Activated CD8-positive, alpha-beta T cell treated with anti-CD3 and anti-CD28 coated beads for 36 hours (primary cell): ENCODE measurements at regions not wholly inside any gene's neighbourhood (a gene's known extent, or its start where the extent isn't known, plus 50 kb on each side); places are given as distances from the start of the nearest gene placed in this dataset.
"Not testable (repeated sequence)": the region's sequence is repeated elsewhere in the genome, so short reads cannot be mapped to it uniquely, and the experiment has no call there.

Source experiments
- ATAC-seq: fragments of 200-7000 bp; cut with Tn5 transposase; one replicate; pipeline ENCODE4 v1.10.0; 2021; ENCODE audit warnings: mild to moderate bottlenecking, moderate library complexity
- CTCF ChIA-PET: fragments of 350-600 bp; sonication (Branson Sonifier 250); formaldehyde crosslinking; loops from one replicate; lab custom pipeline; 2021; ENCODE audit warnings: antibody characterized with exemption; lab: Charles Lee
- POLR2A ChIA-PET: fragments of 350-600 bp; sonication (Branson Sonifier 250); formaldehyde crosslinking; loops from one replicate; lab custom pipeline; 2021; ENCODE audit warnings: antibody characterized with exemption; lab: Charles Lee
- DNase-seq: peaks from one replicate; pipeline ENCODE4 v3.0.0-alpha.2; 2020
- H3K27ac Mint-ChIP-seq: one replicate; pipeline ENCODE4 v1.8.0; 2021; ENCODE audit warnings: mild to moderate bottlenecking, mixed read lengths
- H3K27me3 Mint-ChIP-seq: one replicate; pipeline ENCODE4 v1.8.0; 2021; ENCODE audit warnings: mixed read lengths
- H3K36me3 Mint-ChIP-seq: one replicate; pipeline ENCODE4 v1.8.0; 2021; ENCODE audit warnings: low read depth, mixed read lengths
- H3K4me1 Mint-ChIP-seq: one replicate; pipeline ENCODE4 v1.8.0; 2021; ENCODE audit warnings: low read depth, mixed read lengths
- H3K4me3 Mint-ChIP-seq: one replicate; pipeline ENCODE4 v1.8.0; 2021; ENCODE audit warnings: mild to moderate bottlenecking, moderate library complexity, mixed read lengths
- H3K9me3 Mint-ChIP-seq: one replicate; pipeline ENCODE4 v1.8.0; 2021; ENCODE audit warnings: mixed read lengths
- CTCF ChIP-seq: fragments of 200-600 bp; IDR thresholded peaks from one replicate; pipeline ENCODE4 v1.8.0; 2022; ENCODE audit warnings: antibody characterized with exemption, mild to moderate bottlenecking
- intact Hi-C: fragments of 100-400 bp; cut with micrococcal nuclease; formaldehyde crosslinking; loops from one replicate; pipeline ENCODE4 v1.10.0; 2022

GRCh38 chr6:82553863-82554531 lies 190.4 kb downstream of the TPBG start:
- H3K4me3 Mint-ChIP-seq, result no peak overlapping the region
- ChIA-PET POLR2A (no interaction called here), CTCF (no interaction called here)
- H3K27ac Mint-ChIP-seq, result no peak overlapping the region
- ATAC-seq (no peak), DNase-seq (no peak)
- peaks cover 2% of the 10 kb centered on the region for H3K9me3 Mint-ChIP-seq
- no peak for TF ChIP-seq CTCF
- H3K36me3 Mint-ChIP-seq, result no peaks in the 10 kb centered on the region
- no peaks in the 10 kb centered on the region for H3K27me3 Mint-ChIP-seq
- no peaks in the 10 kb centered on the region for H3K4me1 Mint-ChIP-seq
- intact Hi-C loops, result no loop called here

DNA sequence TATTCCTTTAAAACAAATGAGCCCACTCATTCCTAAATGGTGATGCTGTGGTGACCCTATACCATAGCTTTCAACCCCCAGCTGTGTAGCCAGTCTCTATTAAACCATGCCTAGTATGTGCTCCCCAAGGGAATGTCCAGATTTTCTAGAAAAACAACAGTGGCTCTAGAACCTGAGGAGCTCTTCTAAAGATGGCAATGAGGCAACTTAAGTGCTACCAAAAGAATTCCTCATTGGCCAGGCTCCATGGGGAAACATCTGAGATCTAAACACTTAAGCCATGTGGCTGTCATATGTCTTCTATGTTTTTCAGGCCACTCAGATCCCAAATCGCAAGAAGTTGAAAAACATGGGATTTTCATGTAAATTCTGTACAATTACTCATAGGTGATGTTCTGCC lies 191.0 kb downstream of the TPBG start:
- no peaks in the 10 kb centered on the region for H3K4me1 Mint-ChIP-seq
- POLR2A ChIA-PET, result no interaction called here

DNA sequence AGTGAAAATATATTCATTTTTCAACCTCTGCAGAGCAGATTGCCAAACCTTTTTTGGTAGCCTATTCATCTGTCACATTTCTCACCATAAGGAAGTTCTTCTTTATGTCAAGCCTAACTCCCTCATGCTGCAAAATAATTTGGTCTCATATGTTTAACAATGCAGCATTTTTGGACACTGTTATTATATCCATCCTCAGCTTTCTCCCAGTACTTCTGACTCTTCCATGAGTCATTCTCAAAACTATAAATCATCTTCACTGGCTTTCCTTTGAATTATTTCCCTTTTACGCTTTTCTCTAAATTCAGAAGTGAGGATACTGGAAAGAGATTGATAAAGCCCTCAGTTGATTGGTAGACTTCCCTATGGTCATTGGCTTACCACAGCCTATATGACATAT lies 192.2 kb downstream of the TPBG start:
- ATAC-seq (no peak), DNase-seq (no peak)
- ChIA-PET POLR2A (no interaction called here), CTCF (no interaction called here)
- H3K27me3 Mint-ChIP-seq, result no peaks in the 10 kb centered on the region
- H3K27ac Mint-ChIP-seq, result no peak overlapping the region
- H3K9me3 Mint-ChIP-seq, result no peaks in the 10 kb centered on the region
- no peaks in the 10 kb centered on the region for H3K4me1 Mint-ChIP-seq
- H3K36me3 Mint-ChIP-seq, result no peaks in the 10 kb centered on the region
- H3K4me3 Mint-ChIP-seq, result no peak overlapping the region
- intact Hi-C loops, result no loop called here
- TF ChIP-seq CTCF, result no peak

More for the DNA sequence above, 191.0 kb downstream of the TPBG start:
- CTCF ChIA-PET, result no interaction called here
- no peak overlapping the region for H3K27ac Mint-ChIP-seq
- no peak overlapping the region for H3K4me3 Mint-ChIP-seq
- intact Hi-C loops, result no loop called here
- no peaks in the 10 kb centered on the region for H3K27me3 Mint-ChIP-seq
- no peaks in the 10 kb centered on the region for H3K36me3 Mint-ChIP-seq
- H3K9me3 Mint-ChIP-seq, result peaks cover 2% of the 10 kb centered on the region
- TF ChIP-seq CTCF, result no peak
- DNase-seq (no peak), ATAC-seq (no peak)

- CTCF ChIA-PET, ATAC-seq, H3K4me3 Mint-ChIP-seq: not testable (repeated sequence)
These were observed 194.9 kb downstream of the TPBG start for GRCh38 chr6:82558531-82558930.

GRCh38 chr6:82567621-82568020 lies 204.0 kb downstream of the TPBG start:
- CTCF ChIA-PET, result no interaction called here
- Mint-ChIP-seq H3K4me3 (no peak overlapping the region), H3K4me1 (no peaks in the 10 kb centered on the region), H3K27me3 (no peaks in the 10 kb centered on the region), H3K27ac (no peak overlapping the region), H3K36me3 (no peaks in the 10 kb centered on the region), H3K9me3 (no peaks in the 10 kb centered on the region)
- POLR2A ChIA-PET, result no interaction called here
- no peak for TF ChIP-seq CTCF
- intact Hi-C loops, result no loop called here
- ATAC-seq (no peak), DNase-seq (no peak)

More at GRCh38 chr6:82558531-82558930, 194.9 kb downstream of the TPBG start:
- DNase-seq, intact Hi-C loops, H3K9me3 Mint-ChIP-seq, POLR2A ChIA-PET, H3K4me1 Mint-ChIP-seq, H3K27ac Mint-ChIP-seq, H3K27me3 Mint-ChIP-seq, H3K36me3 Mint-ChIP-seq: not testable (repeated sequence)
